B cell (primary cell): ENCODE measurements at regions not wholly inside any gene's neighbourhood (a gene's known extent, or its start where the extent isn't known, plus 50 kb on each side); places are given as distances from the start of the nearest gene placed in this dataset.

Experiments
- ATAC-seq: fragments of 200-7000 bp; cut with Tn5 transposase; one replicate; pipeline ENCODE4 v1.10.0; 2021; ENCODE audit warnings: low read depth, mild to moderate bottlenecking, moderate number of reproducible peaks, moderate library complexity
- CTCF ChIA-PET: fragments of 350-600 bp; sonication (Branson Sonifier 250); formaldehyde crosslinking; loops from one replicate; lab custom pipeline; 2021; ENCODE audit warnings: antibody characterized with exemption, inconsistent platforms; lab: Charles Lee
- POLR2A ChIA-PET: fragments of 350-600 bp; sonication (Branson Sonifier 250); formaldehyde crosslinking; loops from one replicate; lab custom pipeline; 2021; ENCODE audit warnings: antibody characterized with exemption; lab: Charles Lee
- DNase-seq: peaks from one replicate; pipeline ENCODE4 v3.0.0; 2013
- H2AFZ ChIP-seq: 2 replicates; pipeline ENCODE4 v1.6.1; 2012; ENCODE audit warnings: mild to moderate bottlenecking, low read depth, low read length; ENCODE audit not compliant: insufficient read depth, poor library complexity, severe bottlenecking
- H3K27ac ChIP-seq, 2 donors: 1 replicate in 1 of 2; 2 replicates in 1 of 2; pipeline ENCODE4 v1.5.1; 2012 to 2013; ENCODE audit warnings: low read length in 2 of 2, mild to moderate bottlenecking in 2 of 2, moderate library complexity in 1 of 2
- H3K27me3 ChIP-seq, 4 experiments: fragments of 200-600 bp in 1 of 4; sonication (generic) in 1 of 4; replicated peaks in 1 of 4; 1 replicate in 2 of 4; 2 replicates in 2 of 4; pipeline versions ENCODE4 v1.6.1 to v1.7.0; 2013 to 2016; ENCODE audit warnings: low read length in 3 of 4, mild to moderate bottlenecking in 2 of 4, mixed read lengths in 1 of 4, moderate library complexity in 1 of 4; ENCODE audit not compliant: insufficient read depth in 4 of 4, control insufficient read depth in 3 of 4; ENCODE audit errors: control extremely low read depth in 1 of 4
- H3K36me3 ChIP-seq, 2 experiments: replicated peaks in 1 of 2; 1 replicate in 1 of 2; 2 replicates in 1 of 2; pipeline versions ENCODE4 v1.6.1 to v1.7.1; 2013; ENCODE audit warnings: low read length in 1 of 2; ENCODE audit not compliant: insufficient read depth in 2 of 2, control insufficient read depth in 1 of 2; ENCODE audit errors: control extremely low read depth in 1 of 2, extremely low read depth in 1 of 2
- H3K4me1 ChIP-seq, 2 donors: fragments of 200-600 bp in 1 of 2; sonication (generic) in 1 of 2; 1 replicate in 1 of 2; 2 replicates in 1 of 2; pipeline versions ENCODE4 v1.5.1 to v1.6.1; 2013 to 2017; ENCODE audit warnings: low read length in 2 of 2; ENCODE audit not compliant: control insufficient read depth in 2 of 2, insufficient read depth in 2 of 2
- H3K4me2 ChIP-seq: replicated peaks from 2 replicates; pipeline ENCODE3; 2012; ENCODE audit warnings: mild to moderate bottlenecking, low read depth, low read length; ENCODE audit not compliant: poor library complexity, severe bottlenecking
- H3K4me3 ChIP-seq, 5 experiments: fragments of 200-600 bp in 1 of 5; sonication (generic) in 1 of 5; 1 replicate in 3 of 5; 2 replicates in 2 of 5; pipeline versions ENCODE4 v1.5.1 to v1.7.0; 2011 to 2016; ENCODE audit warnings: low read length in 4 of 5, mild to moderate bottlenecking in 4 of 5, low read depth in 2 of 5, control low read depth in 1 of 5, moderate library complexity in 1 of 5; ENCODE audit not compliant: insufficient read depth in 1 of 5; ENCODE audit errors: control extremely low read depth in 1 of 5, extremely low read depth in 1 of 5
- H3K79me2 ChIP-seq: fragments of 200-600 bp; sonication (generic); one replicate; pipeline ENCODE4 v1.6.0; 2016; ENCODE audit warnings: low read length; ENCODE audit not compliant: control insufficient read depth, insufficient read depth
- H3K9ac ChIP-seq: fragments of 200-600 bp; sonication (generic); 2 replicates; pipeline ENCODE4 v1.6.1; 2017; ENCODE audit warnings: mild to moderate bottlenecking, low read length, moderate library complexity
- H3K9me3 ChIP-seq, 3 donors: one replicate each; pipeline versions ENCODE4 v1.6.1 to v1.7.1; 2013; ENCODE audit warnings: low read length in 2 of 3; ENCODE audit not compliant: control insufficient read depth in 2 of 3, insufficient read depth in 1 of 3; ENCODE audit errors: control extremely low read depth in 1 of 3
- H4K20me1 ChIP-seq: 2 replicates; pipeline ENCODE4 v1.6.0; 2012; ENCODE audit warnings: mild to moderate bottlenecking, low read length; ENCODE audit not compliant: insufficient read depth, control insufficient read depth, poor library complexity, severe bottlenecking
- H3K27ac Mint-ChIP-seq: one replicate; pipeline ENCODE4 v1.8.0; 2021; ENCODE audit warnings: mixed read lengths
- H3K27me3 Mint-ChIP-seq: one replicate; pipeline ENCODE4 v1.8.0; 2021; ENCODE audit warnings: mixed read lengths
- H3K4me1 Mint-ChIP-seq: one replicate; pipeline ENCODE4 v1.8.0; 2021; ENCODE audit warnings: mixed read lengths
- H3K4me3 Mint-ChIP-seq: one replicate; pipeline ENCODE4 v1.8.0; 2021; ENCODE audit warnings: mixed read lengths
- H3K9me3 Mint-ChIP-seq: one replicate; pipeline ENCODE4 v1.8.0; 2022; ENCODE audit warnings: mixed read lengths; ENCODE audit not compliant: insufficient read depth
- EZH2 ChIP-seq: IDR thresholded peaks from 2 replicates; pipeline ENCODE4 v1.6.1; 2012; ENCODE audit warnings: borderline replicate concordance, low read depth, mild to moderate bottlenecking, moderate library complexity, low read length; ENCODE audit not compliant: insufficient read depth, poor library complexity, severe bottlenecking
- WGBS: methylation state at CpG from one replicate; pipeline ENCODE4 v1.1.5; 2013; ENCODE audit warnings: missing lambda C conversion rate; ENCODE audit not compliant: insufficient coverage; 5-methylcytosine and 5-hydroxymethylcytosine counted together
- intact Hi-C: fragments of 100-400 bp; cut with micrococcal nuclease; formaldehyde crosslinking; loops from one replicate; pipeline ENCODE4 v1.10.0; 2022
- TF ChIP-seq, protein P1 (sequence below): fragments of 200-600 bp; IDR thresholded peaks from one replicate; pipeline ENCODE4 v1.8.0; 2022; ENCODE audit warnings: antibody characterized with exemption, mild to moderate bottlenecking

DNA sequence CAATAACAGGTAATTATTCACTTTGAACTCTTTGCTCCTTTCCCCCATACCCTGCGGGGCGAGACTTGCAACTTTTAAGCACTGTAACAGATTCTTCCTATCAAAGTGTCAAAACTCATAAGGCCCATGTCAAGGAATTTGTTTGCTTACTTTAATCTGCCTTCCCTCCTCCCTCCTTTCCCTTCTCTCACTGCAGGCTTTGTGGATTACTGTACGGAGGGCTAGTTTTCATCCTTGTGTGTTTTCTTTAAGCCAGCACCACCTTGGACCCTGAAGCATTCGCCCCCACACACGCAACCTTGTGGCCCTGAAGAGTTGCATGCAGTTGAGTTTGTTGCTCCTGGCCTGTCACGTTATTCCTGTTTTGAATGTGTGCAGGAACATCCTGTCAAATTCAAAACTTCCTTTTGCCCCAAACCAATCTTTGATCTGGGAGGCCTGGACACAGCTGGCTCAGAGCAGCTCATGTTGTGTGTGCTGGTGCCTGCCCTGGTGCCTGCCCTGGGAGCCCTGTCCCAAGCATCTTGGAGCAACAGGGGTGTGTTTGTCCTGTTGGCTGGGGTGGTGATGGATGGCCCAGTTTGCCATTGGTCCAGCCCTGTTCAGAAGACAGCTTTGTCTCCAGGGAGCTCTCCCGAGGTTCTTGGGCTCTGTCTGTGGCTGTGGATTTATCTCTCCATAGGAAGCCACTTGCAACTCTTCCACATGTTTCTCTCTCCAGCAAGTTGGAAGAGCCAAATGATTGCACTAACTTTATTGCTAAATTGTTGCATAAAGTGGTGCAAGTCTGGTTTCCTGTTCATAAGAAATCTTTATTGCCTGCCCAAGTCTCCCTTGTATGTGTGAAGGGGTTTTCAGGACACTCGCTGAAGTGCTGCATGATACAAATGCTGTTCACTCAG lies 199.6 kb downstream of the VAPA start:
- H3K4me3 ChIP-seq: no peak overlapping the region
- no peak overlapping the region for H3K4me2 ChIP-seq
- H3K4me1 Mint-ChIP-seq: peaks cover 8% of the 10 kb centered on the region
- H3K36me3 ChIP-seq: no peaks in the 10 kb centered on the region
- peaks cover 4 to 6% of the 10 kb centered on the region in 2 donors for H3K4me1 ChIP-seq
- no peak overlapping the region for H2AFZ ChIP-seq
- WGBS: 96% methylated on average over 6 of the region's 8 CpGs
- H4K20me1 ChIP-seq: no peaks in the 10 kb centered on the region
- H3K27me3 ChIP-seq: peaks cover 0 to 3% (median 1%) of the 10 kb centered on the region in 4 experiments
- H3K4me3 Mint-ChIP-seq: no peak overlapping the region
- DNase-seq (no peak), ATAC-seq (no peak)
- no peak for TF ChIP-seq EZH2
- TF ChIP-seq, protein P1, sequence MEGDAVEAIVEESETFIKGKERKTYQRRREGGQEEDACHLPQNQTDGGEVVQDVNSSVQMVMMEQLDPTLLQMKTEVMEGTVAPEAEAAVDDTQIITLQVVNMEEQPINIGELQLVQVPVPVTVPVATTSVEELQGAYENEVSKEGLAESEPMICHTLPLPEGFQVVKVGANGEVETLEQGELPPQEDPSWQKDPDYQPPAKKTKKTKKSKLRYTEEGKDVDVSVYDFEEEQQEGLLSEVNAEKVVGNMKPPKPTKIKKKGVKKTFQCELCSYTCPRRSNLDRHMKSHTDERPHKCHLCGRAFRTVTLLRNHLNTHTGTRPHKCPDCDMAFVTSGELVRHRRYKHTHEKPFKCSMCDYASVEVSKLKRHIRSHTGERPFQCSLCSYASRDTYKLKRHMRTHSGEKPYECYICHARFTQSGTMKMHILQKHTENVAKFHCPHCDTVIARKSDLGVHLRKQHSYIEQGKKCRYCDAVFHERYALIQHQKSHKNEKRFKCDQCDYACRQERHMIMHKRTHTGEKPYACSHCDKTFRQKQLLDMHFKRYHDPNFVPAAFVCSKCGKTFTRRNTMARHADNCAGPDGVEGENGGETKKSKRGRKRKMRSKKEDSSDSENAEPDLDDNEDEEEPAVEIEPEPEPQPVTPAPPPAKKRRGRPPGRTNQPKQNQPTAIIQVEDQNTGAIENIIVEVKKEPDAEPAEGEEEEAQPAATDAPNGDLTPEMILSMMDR: no peak
- no peak overlapping the region for H3K27ac ChIP-seq
- no peak overlapping the region for H3K9ac ChIP-seq
- H3K27me3 Mint-ChIP-seq: peaks cover 32% of the 10 kb centered on the region
- H3K9me3 ChIP-seq: no peaks in the 10 kb centered on the region
- no peak overlapping the region for H3K27ac Mint-ChIP-seq
- POLR2A ChIA-PET: no interaction called here
- no peaks in the 10 kb centered on the region for H3K79me2 ChIP-seq
- H3K9me3 Mint-ChIP-seq: no peaks in the 10 kb centered on the region
- CTCF ChIA-PET: no interaction called here
- intact Hi-C loops: no loop called here

DNA sequence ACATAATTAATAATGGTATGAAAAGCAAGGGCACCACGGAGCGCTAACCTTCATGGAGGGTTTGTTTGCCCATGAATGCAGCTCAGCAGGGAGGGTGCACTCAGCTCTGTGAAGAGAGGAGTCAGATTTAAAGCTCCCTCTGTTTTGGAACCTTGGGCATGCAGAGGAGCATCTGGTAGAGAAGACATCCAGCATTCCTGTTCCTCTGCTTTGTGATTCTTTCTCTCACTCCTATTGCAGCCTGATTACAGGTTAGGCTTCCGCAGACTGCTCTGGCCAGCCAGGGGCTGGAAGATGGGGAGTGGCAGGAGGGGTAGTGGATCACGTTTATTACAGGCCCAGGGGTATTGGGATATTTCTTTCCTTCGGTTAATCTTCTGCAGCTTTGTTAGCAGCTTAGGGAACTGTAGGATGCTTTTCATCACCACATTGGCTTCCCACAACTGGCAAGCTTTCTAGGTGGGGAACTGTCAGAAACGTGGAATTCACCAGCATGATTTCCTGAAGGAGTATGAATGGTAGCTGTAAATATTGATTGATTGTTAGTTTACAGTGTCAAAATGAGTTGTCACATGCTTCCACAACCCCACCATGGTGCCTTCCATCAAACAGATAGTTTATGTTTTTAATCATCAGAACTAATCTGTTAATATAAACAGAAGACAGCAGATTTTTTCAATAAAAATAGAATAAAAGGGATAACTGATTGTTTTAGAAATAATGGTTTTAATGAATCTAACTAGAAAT lies 201.1 kb downstream of the VAPA start:
- Histone ChIP-seq H2AFZ (no peak overlapping the region), H3K79me2 (no peaks in the 10 kb centered on the region), H3K27me3 (peaks cover 0 to 3% (median 1%) of the 10 kb centered on the region in 4 experiments), H3K9ac (no peak overlapping the region), H3K36me3 (no peaks in the 10 kb centered on the region), H3K4me1 (peaks cover 4 to 6% of the 10 kb centered on the region in 2 donors), H4K20me1 (no peaks in the 10 kb centered on the region), H3K4me2 (no peak overlapping the region), H3K9me3 (no peaks in the 10 kb centered on the region), H3K4me3 (no peak overlapping the region), H3K27ac (no peak overlapping the region)
- ChIA-PET POLR2A (no interaction called here), CTCF (no interaction called here)
- Mint-ChIP-seq H3K27ac (no peak overlapping the region), H3K27me3 (peaks cover 23% of the 10 kb centered on the region), H3K4me1 (peaks cover 10% of the 10 kb centered on the region), H3K4me3 (no peak overlapping the region), H3K9me3 (no peaks in the 10 kb centered on the region)
- DNase-seq (no peak), ATAC-seq (no peak)
- intact Hi-C loops: no loop called here
- TF ChIP-seq, protein P1: no peak
- TF ChIP-seq EZH2: no peak
- 100% methylated on average over 1 of the region's 6 CpGs for whole genome bisulfite sequencing
